ENCODE measurements at regions not wholly inside any gene's neighbourhood (a gene's known extent, or its start where the extent isn't known, plus 50 kb on each side); places are given as distances from the start of the nearest gene placed in this dataset.

DNA sequence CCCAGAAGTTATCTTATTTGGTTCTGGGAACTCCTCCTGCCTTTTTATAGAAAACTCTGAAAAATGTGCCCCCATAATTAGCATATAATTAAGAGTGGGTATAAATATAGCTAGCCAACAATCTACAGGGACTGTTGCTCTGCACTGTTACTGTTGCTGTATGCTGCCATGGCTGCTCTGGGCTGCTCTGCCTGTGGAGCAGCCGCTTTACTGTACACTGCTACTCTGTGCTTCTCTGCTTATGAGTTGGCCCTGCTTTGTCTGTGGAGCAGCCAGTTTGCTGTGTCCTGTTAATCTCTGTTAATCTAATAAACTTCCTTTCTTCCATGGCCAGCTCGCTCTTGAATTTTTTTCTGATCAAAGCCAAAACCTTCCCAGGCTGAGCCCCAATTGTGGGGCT lies 2244.0 kb upstream of the ACO1 start:
- H3K9me3 ChIP-seq (replicated peaks; ENCODE audit: insufficient read depth, low read length), result no peaks in the 10 kb centered on the region
- H3K9ac ChIP-seq (ENCODE audit: low read length), result no peak overlapping the region
- H3K4me2 ChIP-seq (ENCODE audit: low read depth, low read length), result no peak overlapping the region
- no peaks in the 10 kb centered on the region for H4K20me1 ChIP-seq (ENCODE audit: insufficient read depth, low read length)
- H3K4me3 ChIP-seq (ENCODE audit: low read length), result no peak overlapping the region
- H3F3A ChIP-seq (ENCODE audit: insufficient read depth, low read length), result no peaks in the 10 kb centered on the region
- no peaks in the 10 kb centered on the region for H3K9me2 ChIP-seq (replicated peaks; ENCODE audit: insufficient read depth, low read length)
- H3K4me1 ChIP-seq (ENCODE audit: low read length), result no peaks in the 10 kb centered on the region
- H3K36me3 ChIP-seq (replicated peaks; ENCODE audit: insufficient read depth, low read length), result no peaks in the 10 kb centered on the region
- no peak overlapping the region for H3K27ac ChIP-seq (ENCODE audit: low read length)
- H3K79me2 ChIP-seq (ENCODE audit: low read length), result no peaks in the 10 kb centered on the region
- H2AFZ ChIP-seq (ENCODE audit: low read length), result no peak overlapping the region
- DNase-seq, result no peak
- H3K27me3 ChIP-seq (replicated peaks; ENCODE audit: insufficient read depth, low read length), result no peaks in the 10 kb centered on the region
- TF ChIP-seq, protein P1, sequence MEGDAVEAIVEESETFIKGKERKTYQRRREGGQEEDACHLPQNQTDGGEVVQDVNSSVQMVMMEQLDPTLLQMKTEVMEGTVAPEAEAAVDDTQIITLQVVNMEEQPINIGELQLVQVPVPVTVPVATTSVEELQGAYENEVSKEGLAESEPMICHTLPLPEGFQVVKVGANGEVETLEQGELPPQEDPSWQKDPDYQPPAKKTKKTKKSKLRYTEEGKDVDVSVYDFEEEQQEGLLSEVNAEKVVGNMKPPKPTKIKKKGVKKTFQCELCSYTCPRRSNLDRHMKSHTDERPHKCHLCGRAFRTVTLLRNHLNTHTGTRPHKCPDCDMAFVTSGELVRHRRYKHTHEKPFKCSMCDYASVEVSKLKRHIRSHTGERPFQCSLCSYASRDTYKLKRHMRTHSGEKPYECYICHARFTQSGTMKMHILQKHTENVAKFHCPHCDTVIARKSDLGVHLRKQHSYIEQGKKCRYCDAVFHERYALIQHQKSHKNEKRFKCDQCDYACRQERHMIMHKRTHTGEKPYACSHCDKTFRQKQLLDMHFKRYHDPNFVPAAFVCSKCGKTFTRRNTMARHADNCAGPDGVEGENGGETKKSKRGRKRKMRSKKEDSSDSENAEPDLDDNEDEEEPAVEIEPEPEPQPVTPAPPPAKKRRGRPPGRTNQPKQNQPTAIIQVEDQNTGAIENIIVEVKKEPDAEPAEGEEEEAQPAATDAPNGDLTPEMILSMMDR (IDR thresholded peaks at IDR 0.05; ENCODE audit: low read length), result no peak
- TF ChIP-seq EZH2phosphoT487 (IDR thresholded peaks at IDR 0.05; ENCODE audit: low read length) (no peak), EZH2 (optimal IDR thresholded peaks at IDR 0.05; ENCODE audit: low read depth, low read length) (no peak)

DNA sequence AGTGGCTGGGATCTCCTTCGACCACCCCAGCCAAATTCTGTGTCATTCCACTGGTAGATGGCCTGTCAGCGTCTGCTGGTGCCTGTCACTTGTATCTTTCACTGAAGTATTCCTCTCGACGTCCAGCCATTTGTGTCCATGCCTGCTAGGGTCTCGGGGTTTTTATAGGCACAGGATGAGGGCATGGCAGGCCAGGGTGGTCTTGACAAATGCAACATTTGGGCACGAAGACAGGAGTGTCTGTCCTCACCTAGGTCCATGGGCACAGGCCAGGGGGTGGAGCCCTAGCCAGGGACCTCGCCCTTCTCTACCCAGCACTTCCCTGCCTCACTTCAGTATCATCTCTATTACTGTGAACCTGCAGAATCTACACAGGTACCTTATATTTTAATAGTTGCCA lies 2223.9 kb upstream of the ACO1 start:
- Histone ChIP-seq H3F3A (ENCODE audit: insufficient read depth, low read length) (no peaks in the 10 kb centered on the region), H3K4me2 (ENCODE audit: low read depth, low read length) (no peak overlapping the region), H3K9me2 (replicated peaks; ENCODE audit: insufficient read depth, low read length) (no peaks in the 10 kb centered on the region), H3K27me3 (replicated peaks; ENCODE audit: insufficient read depth, low read length) (no peaks in the 10 kb centered on the region), H3K4me1 (ENCODE audit: low read length) (no peaks in the 10 kb centered on the region), H3K36me3 (replicated peaks; ENCODE audit: insufficient read depth, low read length) (no peaks in the 10 kb centered on the region), H3K9me3 (replicated peaks; ENCODE audit: insufficient read depth, low read length) (no peaks in the 10 kb centered on the region), H4K20me1 (ENCODE audit: insufficient read depth, low read length) (no peaks in the 10 kb centered on the region), H3K79me2 (ENCODE audit: low read length) (no peaks in the 10 kb centered on the region), H3K27ac (ENCODE audit: low read length) (no peak overlapping the region), H3K9ac (ENCODE audit: low read length) (no peak overlapping the region), H3K4me3 (ENCODE audit: low read length) (no peak overlapping the region), H2AFZ (ENCODE audit: low read length) (no peak overlapping the region)
- TF ChIP-seq, protein P1 (IDR thresholded peaks at IDR 0.05; ENCODE audit: low read length), result no peak
- no peak for TF ChIP-seq EZH2 (optimal IDR thresholded peaks at IDR 0.05; ENCODE audit: low read depth, low read length)
- TF ChIP-seq EZH2phosphoT487 (IDR thresholded peaks at IDR 0.05; ENCODE audit: low read length), result no peak
- DNase-seq, result no peak

DNA sequence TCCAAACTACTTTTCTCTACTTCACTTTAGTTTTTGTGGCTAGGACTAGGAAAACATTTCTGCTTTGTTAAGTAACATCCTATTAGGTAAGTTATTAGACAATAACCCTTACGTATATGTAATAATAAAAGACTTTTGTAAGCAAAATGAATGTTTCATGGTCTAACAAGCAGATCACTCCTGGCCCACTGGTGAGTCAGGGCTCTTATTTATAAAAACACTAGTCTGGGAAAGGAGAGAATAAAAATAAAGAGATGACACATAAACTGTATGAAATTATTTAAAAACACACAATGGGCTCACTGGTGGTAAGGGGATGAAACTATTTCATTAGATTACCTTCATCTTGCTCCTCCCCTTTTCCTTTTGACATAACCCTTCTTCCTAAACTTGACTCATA lies 2212.2 kb upstream of the ACO1 start:
- H3K27me3 ChIP-seq (replicated peaks; ENCODE audit: insufficient read depth, low read length), result no peaks in the 10 kb centered on the region
- no peaks in the 10 kb centered on the region for H3F3A ChIP-seq (ENCODE audit: insufficient read depth, low read length)

More for the DNA sequence above, 2212.2 kb upstream of the ACO1 start:
- no peaks in the 10 kb centered on the region for H3K36me3 ChIP-seq (replicated peaks; ENCODE audit: insufficient read depth, low read length)
- no peaks in the 10 kb centered on the region for H4K20me1 ChIP-seq (ENCODE audit: insufficient read depth, low read length)
- no peaks in the 10 kb centered on the region for H3K79me2 ChIP-seq (ENCODE audit: low read length)
- DNase-seq, result no peak
- H3K9me3 ChIP-seq (replicated peaks; ENCODE audit: insufficient read depth, low read length), result no peaks in the 10 kb centered on the region
- H3K9me2 ChIP-seq (replicated peaks; ENCODE audit: insufficient read depth, low read length), result no peaks in the 10 kb centered on the region
- no peaks in the 10 kb centered on the region for H3K4me1 ChIP-seq (ENCODE audit: low read length)
- TF ChIP-seq, protein P1 (IDR thresholded peaks at IDR 0.05; ENCODE audit: low read length), result no peak
- TF ChIP-seq EZH2 (optimal IDR thresholded peaks at IDR 0.05; ENCODE audit: low read depth, low read length) (no peak), EZH2phosphoT487 (IDR thresholded peaks at IDR 0.05; ENCODE audit: low read length) (no peak)
- no peak overlapping the region for H2AFZ ChIP-seq (ENCODE audit: low read length)
- no peak overlapping the region for H3K4me2 ChIP-seq (ENCODE audit: low read depth, low read length)
- no peak overlapping the region for H3K9ac ChIP-seq (ENCODE audit: low read length)
- no peak overlapping the region for H3K4me3 ChIP-seq (ENCODE audit: low read length)
- no peak overlapping the region for H3K27ac ChIP-seq (ENCODE audit: low read length)
